ENCODE measurements at regions not wholly inside any gene's neighbourhood (a gene's known extent, or its start where the extent isn't known, plus 50 kb on each side); places are given as distances from the start of the nearest gene placed in this dataset.
"Not testable (repeated sequence)": the region's sequence is repeated elsewhere in the genome, so short reads cannot be mapped to it uniquely, and the experiment has no call there.

DNA sequence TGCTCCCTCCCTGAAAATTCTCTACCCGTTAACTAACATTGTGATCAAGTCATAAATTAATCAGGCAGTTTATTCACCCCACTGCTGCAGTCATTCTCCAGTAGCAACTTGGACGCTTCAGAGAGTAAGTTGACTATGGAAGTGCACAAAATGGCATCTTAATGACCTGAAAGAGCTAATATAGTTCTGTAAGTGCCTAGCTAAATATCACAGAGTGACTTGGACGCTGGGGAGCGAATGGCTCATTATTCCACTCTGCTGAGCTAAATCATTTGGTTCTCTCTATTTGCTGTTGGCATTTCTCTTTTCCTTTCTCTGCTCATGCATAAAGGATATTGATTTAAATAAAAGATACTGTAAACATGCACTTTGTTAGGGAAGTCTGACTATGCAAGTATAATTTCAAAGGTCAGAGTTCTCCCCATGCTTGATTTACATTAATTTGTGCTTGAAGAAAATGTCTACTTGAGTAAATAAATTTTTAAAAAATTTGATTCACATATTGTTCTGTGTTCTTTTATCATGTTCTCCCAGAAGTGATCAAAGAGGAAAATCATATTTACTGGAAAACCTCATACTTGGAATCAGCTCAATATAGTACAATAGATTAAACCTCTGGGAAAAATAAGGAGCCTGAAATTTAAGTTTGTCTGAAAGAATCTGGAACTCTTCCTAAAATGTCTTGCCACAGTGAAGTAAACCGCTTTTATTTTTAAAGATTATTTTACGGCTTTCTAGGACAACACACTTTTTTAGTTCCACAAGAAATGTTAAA is 169.5 kb upstream of the HAPLN1 start:
- DNase-seq: no peak

DNA sequence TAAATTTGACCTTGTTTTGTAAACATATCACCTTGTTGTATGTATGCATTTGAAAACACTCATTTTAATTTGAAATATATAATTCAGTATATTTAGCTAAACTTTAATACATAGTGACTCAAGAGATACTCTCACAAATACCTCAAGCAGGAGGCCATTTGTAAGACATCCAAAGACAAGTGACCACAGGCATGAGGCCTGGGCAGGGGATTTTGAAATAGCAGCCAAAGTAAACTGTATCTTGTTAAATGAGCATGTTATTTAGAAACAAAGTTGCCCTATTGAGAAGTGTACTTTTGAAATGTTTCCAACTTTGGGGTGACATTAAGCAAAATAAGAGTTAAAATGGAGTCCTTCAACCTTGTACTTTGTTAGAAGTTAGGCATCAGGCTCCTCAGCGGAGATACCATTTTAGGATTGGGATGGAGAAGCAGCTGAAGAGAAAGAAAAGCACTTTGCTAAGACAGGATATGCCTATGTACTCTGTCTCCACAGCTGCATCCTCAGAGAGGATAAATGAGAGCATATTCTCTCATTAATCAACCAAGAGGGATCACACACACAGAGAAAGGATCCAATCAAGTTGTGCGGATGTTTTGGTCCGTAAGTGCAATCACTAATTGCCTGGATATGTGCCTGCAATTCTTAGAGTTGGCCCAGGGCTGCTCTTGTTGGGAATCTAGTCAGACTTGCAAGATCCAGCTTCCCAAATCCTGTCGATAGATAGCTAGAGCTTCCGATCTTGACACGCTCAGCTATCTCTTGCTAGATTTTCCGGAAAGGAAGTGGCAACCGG is 157.5 kb upstream of the HAPLN1 start:
- no peak for DNase-seq

- no peak for DNase-seq
These were observed 151.1 kb upstream of the HAPLN1 start for GRCh38 chr5:83871533-83872395.

DNA sequence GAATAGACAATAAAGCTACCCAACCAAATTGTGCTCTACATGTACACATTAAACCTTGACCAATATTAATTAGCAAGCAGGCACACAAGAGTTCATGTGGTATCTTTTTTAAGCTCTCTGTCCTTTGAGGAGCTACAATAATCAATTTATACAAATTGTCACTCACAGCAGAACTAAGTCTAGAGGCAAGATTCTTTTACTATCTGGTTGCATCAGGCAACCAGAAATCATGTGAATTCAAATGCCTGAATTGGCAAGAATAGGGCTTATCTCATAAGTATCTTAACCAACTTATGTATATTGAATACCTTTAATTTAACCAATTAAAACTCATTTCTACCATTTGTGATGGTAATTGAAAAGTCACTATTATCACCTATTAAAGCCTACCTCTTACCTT is 145.5 kb upstream of the HAPLN1 start:
- no peak for DNase-seq

GRCh38 chr5:83865579-83865978 is 144.9 kb upstream of the HAPLN1 start:
- no peak for DNase-seq

DNA sequence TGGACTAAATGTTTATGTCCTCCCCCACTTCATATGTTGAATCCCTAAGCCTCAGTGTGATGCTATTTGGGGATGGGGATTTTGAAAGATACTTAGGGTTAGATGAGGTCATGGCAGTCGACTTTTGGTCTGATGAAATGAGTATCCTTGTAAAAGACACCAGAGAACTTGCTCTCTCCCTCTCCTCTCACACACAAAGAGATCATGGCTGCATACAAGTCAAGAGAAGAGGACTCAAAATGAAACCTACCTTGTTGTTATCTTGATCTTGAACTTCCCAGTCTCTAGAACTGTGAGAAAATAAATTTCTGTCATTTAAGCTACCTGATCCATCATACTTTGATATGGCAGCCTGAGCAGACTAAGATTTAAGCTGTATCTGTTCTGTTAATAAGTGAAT is 144.0 kb upstream of the HAPLN1 start:
- DNase-seq: no peak

DNA sequence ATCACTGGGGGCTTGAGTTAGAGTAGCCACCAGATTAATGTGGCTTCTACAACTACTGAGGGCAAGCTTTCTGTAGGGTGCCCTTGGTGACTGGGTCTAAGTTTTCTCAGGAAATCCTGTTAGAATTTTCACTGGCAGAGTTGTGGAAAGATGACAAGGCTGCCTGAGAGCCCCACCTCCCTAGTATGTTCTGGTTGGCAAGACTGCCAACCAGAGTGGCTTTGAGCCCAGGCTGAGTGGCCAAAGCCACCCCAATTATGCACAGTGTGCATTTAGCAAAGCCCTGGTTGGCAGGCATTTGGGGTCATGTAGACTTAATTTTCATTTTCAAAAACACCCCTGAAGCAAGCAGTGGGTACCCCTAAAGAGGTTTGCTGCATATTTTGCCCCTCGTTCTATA is 136.7 kb upstream of the HAPLN1 start:
- no peak for DNase-seq

- DNase-seq: peak; percentile 90
These were observed 136.2 kb upstream of the HAPLN1 start for GRCh38 chr5:83856881-83857280.

- DNase-seq: not testable (repeated sequence)
These were observed 129.8 kb upstream of the HAPLN1 start for GRCh38 chr5:83850412-83850811.

GRCh38 chr5:83848941-83849340 is 128.3 kb upstream of the HAPLN1 start:
- no peak for DNase-seq

DNA sequence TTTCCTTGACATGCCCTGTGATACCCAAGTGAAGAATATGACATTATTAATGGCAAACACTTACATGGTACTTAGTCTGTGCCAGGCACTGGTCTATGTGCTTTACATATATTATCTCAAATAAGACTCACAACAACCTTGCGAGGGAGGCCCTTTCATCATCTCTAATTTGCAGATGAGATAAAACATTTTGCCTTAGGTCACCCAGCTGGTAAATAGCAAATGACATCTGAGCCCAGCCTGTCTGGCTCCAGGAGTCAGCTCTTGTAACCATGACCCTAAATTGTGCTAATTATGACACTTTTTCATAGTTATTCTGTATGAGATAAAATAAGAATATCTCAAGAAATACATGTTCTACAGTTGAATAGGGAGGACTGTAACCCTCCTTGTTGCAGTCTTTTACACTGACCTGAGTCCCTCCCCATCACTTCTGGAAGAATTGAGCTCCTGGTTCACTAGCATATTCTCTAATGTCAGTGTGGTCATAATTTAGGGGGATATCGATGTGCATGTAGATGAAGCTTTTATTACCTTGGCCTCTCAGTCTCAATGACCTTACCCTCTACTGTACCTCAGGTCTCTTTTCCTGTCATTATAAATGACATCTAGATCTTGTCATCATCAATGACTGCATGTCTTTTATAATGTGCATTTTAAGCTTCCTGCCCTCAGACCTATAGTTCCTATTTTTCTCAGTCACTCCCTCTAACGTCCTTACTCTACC is 126.1 kb upstream of the HAPLN1 start:
- DNase-seq: no peak

DNA sequence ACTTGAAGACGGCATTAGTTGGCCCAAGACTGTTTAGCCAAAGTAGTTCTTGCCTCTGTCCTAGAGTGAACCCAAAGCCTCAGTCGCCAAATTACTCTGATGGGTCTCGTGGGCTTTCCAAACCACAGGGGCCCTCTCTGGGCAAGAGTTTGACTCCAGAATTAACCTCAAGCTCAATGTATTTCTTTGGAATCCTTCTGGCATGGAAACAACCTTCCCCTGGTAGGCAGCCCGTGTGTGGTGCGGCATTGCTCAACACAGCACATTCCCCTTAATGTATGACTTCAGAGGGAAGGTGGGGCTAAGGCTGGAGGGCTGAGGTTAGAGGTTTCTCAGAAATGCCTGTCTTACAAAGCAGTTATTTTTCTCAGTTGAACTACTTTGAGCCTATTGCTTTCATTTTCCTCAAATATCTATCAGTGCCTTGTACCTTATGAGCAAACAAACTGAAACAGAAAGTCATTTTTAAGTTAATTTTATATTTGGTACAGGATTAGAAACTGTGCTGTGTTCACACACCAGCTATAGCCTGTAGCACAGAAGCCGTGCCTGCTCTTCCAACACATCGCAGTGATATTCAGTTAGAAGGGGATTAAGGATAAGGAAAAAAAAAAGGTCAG is 123.9 kb upstream of the HAPLN1 start:
- DNase-seq: no peak

GRCh38 chr5:83839788-83840187 is 119.1 kb upstream of the HAPLN1 start:
- no peak for DNase-seq

DNA sequence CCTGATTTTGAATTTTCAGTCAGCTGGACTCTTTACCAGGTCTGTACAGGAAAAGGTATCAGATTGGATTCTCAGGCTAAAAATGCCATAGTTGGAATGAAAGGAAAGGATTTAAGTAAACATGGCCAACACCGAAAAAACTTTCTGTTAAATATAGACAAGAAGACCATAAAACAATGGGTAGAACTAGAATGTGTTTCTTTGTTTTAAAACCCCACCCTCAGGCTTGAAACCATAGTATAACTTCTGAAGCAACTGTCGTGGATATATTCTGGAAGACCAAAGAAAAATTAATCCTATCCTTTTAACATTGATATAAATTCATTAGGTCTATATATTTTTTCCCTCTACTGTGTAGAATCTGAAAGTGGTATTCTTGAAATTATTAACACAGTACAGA is 118.6 kb upstream of the HAPLN1 start:
- no peak for DNase-seq

DNA sequence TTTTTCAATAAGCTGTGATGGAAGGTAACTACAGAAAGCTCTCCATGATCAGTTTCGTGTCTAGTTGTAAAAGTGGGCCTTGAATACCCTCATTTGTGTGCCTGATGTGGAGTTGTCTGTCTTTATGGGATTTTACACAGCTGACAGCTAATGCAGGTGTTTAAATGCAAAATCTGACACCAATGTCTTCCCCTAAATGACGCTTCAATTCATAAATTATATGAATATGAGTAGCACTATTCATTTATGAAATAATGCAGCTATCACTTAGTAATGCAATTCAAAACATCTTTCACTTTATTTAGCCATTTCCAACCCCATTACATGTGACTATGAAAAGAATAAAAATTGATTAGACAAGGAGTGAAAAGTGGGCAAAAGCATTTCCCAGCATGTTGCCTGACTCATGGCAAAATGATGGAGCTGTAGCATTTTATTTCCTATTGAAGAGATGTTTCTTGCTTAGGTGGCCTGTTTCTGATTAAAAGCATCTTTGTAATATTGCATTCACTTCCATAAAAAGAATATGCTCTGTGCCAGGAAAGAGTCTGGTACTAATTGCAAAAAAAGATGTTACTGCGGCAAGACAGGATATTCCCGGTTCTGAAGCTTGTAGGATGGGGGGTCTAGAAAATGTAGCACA is 116.7 kb upstream of the HAPLN1 start:
- DNase-seq: no peak

DNA sequence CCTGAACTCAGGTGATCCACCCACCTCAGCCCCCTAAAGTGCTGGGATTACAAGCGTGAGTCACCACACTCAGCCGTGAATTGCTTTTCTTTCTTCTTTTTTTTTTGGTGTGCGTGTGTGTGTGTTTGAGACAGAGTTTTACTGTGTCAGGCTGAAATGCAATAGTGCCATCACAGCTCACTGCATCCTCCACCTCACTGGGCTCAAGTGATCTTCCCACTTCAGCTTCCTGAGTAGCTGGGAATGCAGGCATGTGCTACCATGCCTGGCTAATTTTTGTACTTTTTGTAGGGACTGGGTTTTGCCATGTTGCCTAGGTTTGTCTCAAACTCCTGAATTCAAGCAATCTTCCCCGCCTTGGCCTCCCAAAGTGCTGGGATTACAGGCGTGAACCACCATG is 113.7 kb upstream of the HAPLN1 start:
- no peak for DNase-seq

DNA sequence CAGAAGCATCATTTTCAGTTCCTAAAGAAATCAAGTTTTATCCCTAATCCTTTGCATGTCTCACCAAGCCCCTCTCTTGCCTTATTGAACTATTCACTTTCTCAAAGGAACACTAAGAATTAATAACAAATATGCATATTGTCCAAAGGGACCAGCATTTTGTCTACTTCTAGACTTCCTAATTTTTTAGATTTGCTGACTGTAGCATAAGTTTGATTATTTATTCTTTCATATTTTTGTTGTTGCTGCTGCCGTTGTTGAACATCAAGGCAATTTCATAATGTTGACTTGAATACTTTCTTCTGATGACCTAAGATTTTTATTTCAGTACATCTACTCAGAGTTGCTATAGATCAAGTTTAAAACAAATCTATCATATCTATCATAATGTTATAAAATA is 111.2 kb upstream of the HAPLN1 start:
- no peak for DNase-seq

- DNase-seq: no peak
These were observed 106.5 kb upstream of the HAPLN1 start for GRCh38 chr5:83827111-83827557.

DNA sequence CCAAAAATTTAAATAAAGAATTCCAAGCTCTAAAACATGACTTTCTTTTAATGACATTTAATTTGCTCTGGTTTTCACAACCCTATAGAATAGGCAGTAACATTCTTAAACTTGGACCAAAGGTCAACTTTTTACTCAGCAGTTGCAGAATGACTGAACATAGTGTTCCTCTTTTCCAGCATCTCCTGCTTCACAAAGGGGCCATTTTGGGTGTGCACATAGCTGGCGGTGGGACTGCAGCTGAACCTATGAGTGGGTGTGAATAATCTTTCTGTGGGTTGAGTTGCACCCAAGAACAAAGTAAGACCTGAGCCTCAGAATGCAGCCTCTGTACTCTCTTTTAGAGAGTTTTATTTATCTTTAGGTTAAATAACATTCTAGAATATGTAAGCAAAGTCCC is 96.9 kb upstream of the HAPLN1 start:
- no peak for DNase-seq

DNA sequence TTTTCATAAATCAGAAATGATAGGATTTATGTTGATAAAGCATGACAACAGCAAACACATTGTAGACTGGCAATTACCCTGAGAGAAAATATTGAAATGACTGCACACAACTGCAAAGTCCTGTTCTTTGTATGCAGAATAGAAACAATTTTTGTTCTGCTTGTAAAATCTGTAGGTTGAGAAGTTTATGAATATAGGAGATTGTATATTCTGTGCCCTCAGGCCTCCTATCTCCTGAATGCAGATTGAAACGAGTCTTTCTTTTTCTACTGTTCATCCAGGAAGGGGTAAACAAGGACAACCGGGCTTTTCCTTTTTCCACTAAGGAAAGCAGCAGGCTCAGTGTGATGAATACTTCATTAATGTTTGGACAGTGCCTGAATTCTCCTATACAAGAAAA is 95.0 kb upstream of the HAPLN1 start:
- DNase-seq: no peak

DNA sequence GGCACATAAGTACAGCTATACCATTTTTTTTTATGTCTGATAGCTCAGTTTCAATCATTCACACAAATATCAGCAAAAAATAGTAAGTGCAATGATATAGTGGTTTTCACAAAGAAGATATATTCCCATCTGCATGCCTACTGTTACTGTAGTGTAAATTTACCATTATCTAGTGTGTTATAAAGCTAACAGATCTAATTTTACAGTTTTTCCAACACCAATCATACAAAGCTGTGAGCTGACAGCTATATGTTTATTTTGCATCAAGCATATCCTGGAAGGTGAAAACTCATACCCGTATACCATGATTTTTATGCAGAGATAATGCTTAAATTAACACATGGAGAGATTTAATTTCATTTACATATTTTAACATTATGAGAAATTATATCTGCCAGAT is 89.9 kb upstream of the HAPLN1 start:
- no peak for DNase-seq

DNA sequence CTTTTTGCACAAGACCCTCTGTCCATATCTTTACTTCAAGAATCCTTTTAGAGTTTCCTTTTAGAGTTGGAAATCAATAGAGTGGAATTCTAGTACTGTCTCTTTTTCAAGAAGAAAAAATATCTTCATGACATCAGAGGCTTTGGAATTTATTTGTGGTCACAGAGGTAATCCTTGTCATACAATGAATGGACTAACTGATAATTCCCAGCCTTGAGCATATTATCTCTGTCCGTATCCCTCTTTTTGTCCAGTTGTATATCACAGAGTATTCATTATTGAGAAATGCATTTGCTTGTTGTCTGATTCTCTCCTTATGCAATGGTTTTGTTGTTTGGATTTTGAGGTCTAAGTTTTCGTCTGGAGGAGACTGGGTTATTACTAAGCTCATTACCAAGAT is 82.0 kb upstream of the HAPLN1 start:
- no peak for DNase-seq

Measured in NCI-H524 treated with DMSO at 0.1 percent for 48 hours (cell line).